K562 (cell line): ENCODE measurements at regions not wholly inside any gene's neighbourhood (a gene's known extent, or its start where the extent isn't known, plus 50 kb on each side); places are given as distances from the start of the nearest gene placed in this dataset.

Experiments
- ATAC-seq: fragments of 200-7000 bp; cut with Tn5 transposase; 3 replicates; pipeline ENCODE4 v1.9.1; 2020; ENCODE audit warnings: moderate library complexity
- BruUV-seq: library from RNA; stranded (reverse); fragments of 400-500 nt; replicated peaks from 2 replicates; lab custom pipeline; 2021; lab: Mats Ljungman, UMichigan
- CTCF ChIA-PET: fragments of 300-600 bp; formaldehyde crosslinking; extraction: SDS; loops from one replicate; lab custom pipeline; 2021; ENCODE audit warnings: low intra/inter-chr PET ratio; lab: Yijun Ruan, JAX
- POLR2A ChIA-PET: fragments of 300-600, 350-650 bp; sonication (Branson Sonifier 250); formaldehyde crosslinking; extraction: SDS; loops from one replicate; lab custom pipeline; 2021; ENCODE audit warnings: antibody characterized with exemption, inconsistent platforms; lab: Yijun Ruan, JAX
- DNase-seq, 4 experiments: peaks; one replicate each; pipeline versions ENCODE4 v3.0.0 to v3.0.0-alpha.2; 2011 to 2018; ENCODE audit warnings: low spot score in 3 of 4, mixed read lengths in 3 of 4; ENCODE audit errors: extremely low read depth in 1 of 4
- FAIRE-seq: peaks from 2 replicates; lab custom pipeline; 2011; peaks lifted over from hg19 to GRCh38; lab: Jason Lieb, UNC
- H2AFZ ChIP-seq: 2 replicates; pipeline ENCODE4 v1.6.0; 2011; ENCODE audit warnings: low read depth, low read length, control low read depth, inconsistent platforms
- H3K27ac ChIP-seq: fragments of 200-600 bp; 3 replicates; pipeline ENCODE4 v1.8.0; 2011; ENCODE audit warnings: low read depth, mild to moderate bottlenecking, control low read depth, inconsistent platforms, low read length, moderate library complexity, mixed read lengths; ENCODE audit errors: extremely low read depth
- H3K27me3 ChIP-seq, 2 experiments: fragments of 300-600 bp in 1 of 2; 2 replicates in 1 of 2; 3 replicates in 1 of 2; pipeline versions ENCODE4 v1.6.0 to v1.8.0; 2011; ENCODE audit warnings: inconsistent platforms in 2 of 2, low read length in 2 of 2, mild to moderate bottlenecking in 1 of 2, mixed read lengths in 1 of 2, moderate library complexity in 1 of 2; ENCODE audit not compliant: control insufficient read depth in 2 of 2, insufficient read depth in 2 of 2
- H3K36me3 ChIP-seq: fragments of 300-600 bp; 3 replicates; pipeline ENCODE4 v1.8.0; 2011; ENCODE audit warnings: mild to moderate bottlenecking, low read length, inconsistent platforms; ENCODE audit not compliant: control insufficient read depth, insufficient read depth
- H3K4me1 ChIP-seq, 2 experiments: fragments of 200-600 bp in 1 of 2; replicated peaks in 1 of 2; 2 replicates in 1 of 2; 3 replicates in 1 of 2; pipeline versions ENCODE4 v1.5.1 to v1.8.0; 2011; ENCODE audit warnings: inconsistent platforms in 2 of 2, low read length in 2 of 2, mild to moderate bottlenecking in 1 of 2, mixed read lengths in 1 of 2, moderate library complexity in 1 of 2; ENCODE audit not compliant: control insufficient read depth in 2 of 2, insufficient read depth in 2 of 2
- H3K4me2 ChIP-seq: 2 replicates; pipeline ENCODE4 v1.6.1; 2011; ENCODE audit warnings: low read length, control low read depth, inconsistent platforms, mixed read lengths; ENCODE audit not compliant: insufficient read depth
- H3K4me3 ChIP-seq: fragments of 200-600 bp; sonication (generic), shearing (Covaris generic); 2 replicates; pipeline ENCODE4 v1.5.1; 2016; ENCODE audit warnings: control low read depth, inconsistent platforms
- H3K79me2 ChIP-seq: fragments of 200-600 bp; 3 replicates; pipeline ENCODE4 v1.8.0; 2011; ENCODE audit warnings: low read length, inconsistent platforms; ENCODE audit not compliant: control insufficient read depth, insufficient read depth
- H3K9ac ChIP-seq, 2 experiments: 2 replicates each; pipeline versions ENCODE4 v1.6.0 to v1.6.1; 2011; ENCODE audit warnings: low read depth in 2 of 2, low read length in 2 of 2, control low read depth in 1 of 2, inconsistent platforms in 1 of 2, mild to moderate bottlenecking in 1 of 2, mixed read lengths in 1 of 2; ENCODE audit not compliant: insufficient read depth in 1 of 2
- H3K9me1 ChIP-seq: one replicate; pipeline ENCODE4 v1.6.0; 2011; ENCODE audit warnings: inconsistent platforms, mild to moderate bottlenecking, low read length, moderate library complexity; ENCODE audit not compliant: control insufficient read depth, insufficient read depth
- H3K9me3 ChIP-seq: replicated peaks from 2 replicates; pipeline ENCODE4 v1.5.1; 2011; ENCODE audit warnings: low read depth, low read length, inconsistent platforms; ENCODE audit not compliant: control insufficient read depth, insufficient read depth
- H4K20me1 ChIP-seq: replicated peaks from 2 replicates; pipeline ENCODE4 v1.6.1; 2011; ENCODE audit warnings: low read length, inconsistent platforms, mixed read lengths; ENCODE audit not compliant: control insufficient read depth, insufficient read depth
- BRCA1 ChIP-seq, 2 experiments: fragments of 450-650 bp in 1 of 2; sonication (generic) in 1 of 2; formaldehyde crosslinking in 1 of 2; IDR thresholded peaks; 2 replicates each; pipeline versions ENCODE4 v1.5.0 to v1.6.1; 2017 to 2020; ENCODE audit warnings: mild to moderate bottlenecking in 1 of 2, missing genetic modification reagents in 1 of 2
- CREB3 ChIP-seq: fragments of 450-650 bp; conservative IDR thresholded peaks from 2 replicates; pipeline ENCODE4 v1.6.1; 2016; ENCODE audit warnings: missing genetic modification characterization, low read depth, mild to moderate bottlenecking, missing compliant biosample characterization, moderate library complexity
- MXD1 ChIP-seq: fragments of 250-450 bp; sonication (Bioruptor Pico); IDR thresholded peaks from 2 replicates; pipeline ENCODE4 v1.8.0; 2021; ENCODE audit warnings: borderline replicate concordance, mild to moderate bottlenecking, moderate library complexity; ENCODE audit not compliant: poor library complexity, severe bottlenecking
- POLR2AphosphoS2 ChIP-seq: IDR thresholded peaks from 2 replicates; pipeline ENCODE4 v1.6.1; 2012; ENCODE audit warnings: low read length, improper control_type of control experiment
- SIX5 ChIP-seq, 2 experiments: IDR thresholded peaks; 2 replicates each; pipeline ENCODE4 v1.6.1; 2011; ENCODE audit warnings: low read length in 2 of 2, borderline replicate concordance in 1 of 2, low read depth in 1 of 2, mild to moderate bottlenecking in 1 of 2, moderate library complexity in 1 of 2; ENCODE audit not compliant: insufficient read depth in 1 of 2
- WGBS: fragments of 100-300 bp; shearing (Covaris generic); methylation state at CpG from one replicate; pipeline ENCODE4 v1.1.6; 2016; ENCODE audit warnings: low coverage, mixed read lengths; ENCODE audit not compliant: insufficient coverage; ENCODE audit errors: missing lambda C conversion rate; 5-methylcytosine and 5-hydroxymethylcytosine counted together
- in situ Hi-C: fragments of 300-500 bp; cut with MboI; formaldehyde crosslinking; loops from 4 replicates; pipeline ENCODE4 v1.15.0; 2018; ENCODE audit warnings: inconsistent platforms, mixed read lengths
- intact Hi-C: fragments of 100-400 bp; cut with micrococcal nuclease; formaldehyde crosslinking; loops from 2 replicates; pipeline ENCODE4 v1.14.2; 2022

- Histone ChIP-seq H3K27ac (no peak overlapping the region), H4K20me1 (no peaks in the 10 kb centered on the region), H3K4me3 (no peak overlapping the region), H3K9me3 (no peaks in the 10 kb centered on the region), H3K36me3 (no peaks in the 10 kb centered on the region), H3K4me1 (0 out of 5 replicates have a peak, but pooled peaks cover 0 to 4% of the 10 kb centered on the region in 2 experiments), H3K9me1 (no peaks in the 10 kb centered on the region), H3K27me3 (no peaks in the 10 kb centered on the region), H3K9ac (no peak overlapping the region), H3K79me2 (no peaks in the 10 kb centered on the region), H2AFZ (no peak overlapping the region), H3K4me2 (no peak overlapping the region)
- ATAC-seq (no peak), FAIRE-seq (no peak), DNase-seq (no peak)
- intact Hi-C loops = no loop called here
- no TSS peak for BruUV-seq
- in situ Hi-C loops = no loop called here
- TF ChIP-seq POLR2AphosphoS2 (no peak), SIX5 (IDR thresholded peaks at IDR 0.05; ENCODE audit: borderline replicate concordance in 1 of 2, insufficient read depth in 1 of 2, low read depth in 1 of 2, low read length in 2 of 2) (no peak), MXD1 (no peak), CREB3 (tag) (no peak), BRCA1 (IDR thresholded peaks at IDR 0.05) (no peak), BRCA1 (CRISPR knock-in tag; IDR thresholded peaks at IDR 0.05) (no peak)
- 2% methylated on average over 5 of the region's 5 CpGs for WGBS
- ChIA-PET CTCF (no interaction called here), POLR2A (no interaction called here)
Observed at GRCh38 chr10:62904281-62904875, 88.2 kb upstream of the EGR2 start.
